ENCODE measurements at regions not wholly inside any gene's neighbourhood (a gene's known extent, or its start where the extent isn't known, plus 50 kb on each side); places are given as distances from the start of the nearest gene placed in this dataset.
"Not testable (repeated sequence)": the region's sequence is repeated elsewhere in the genome, so short reads cannot be mapped to it uniquely, and the experiment has no call there.

GRCh38 chr5:125659316-125660023 lies 763.7 kb upstream of the GRAMD2B start:
- DNase-seq: no peak

- no peak for DNase-seq
These were observed 762.8 kb upstream of the GRAMD2B start for GRCh38 chr5:125660231-125660895.

DNA sequence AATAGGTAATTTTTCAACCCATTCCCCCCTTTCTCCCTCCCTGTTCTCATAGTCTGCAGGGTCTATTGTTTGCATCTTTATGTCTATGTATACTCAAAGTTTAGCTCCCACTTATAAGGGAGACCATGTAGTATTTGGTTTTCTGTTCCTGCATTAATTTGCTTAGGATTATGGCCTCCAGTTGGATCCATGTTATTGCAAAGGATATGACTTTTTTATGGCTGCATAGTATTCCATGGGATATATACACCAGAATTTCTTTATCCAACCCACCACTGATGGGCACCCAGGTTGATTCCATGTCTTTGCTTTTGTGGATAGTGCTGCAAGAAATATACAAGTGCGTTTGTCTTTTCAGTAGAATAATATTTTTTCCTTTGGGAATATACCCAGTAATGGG lies 761.6 kb upstream of the GRAMD2B start:
- no peak for DNase-seq

- no peak for DNase-seq
These were observed 754.3 kb upstream of the GRAMD2B start for GRCh38 chr5:125668884-125669283.

DNA sequence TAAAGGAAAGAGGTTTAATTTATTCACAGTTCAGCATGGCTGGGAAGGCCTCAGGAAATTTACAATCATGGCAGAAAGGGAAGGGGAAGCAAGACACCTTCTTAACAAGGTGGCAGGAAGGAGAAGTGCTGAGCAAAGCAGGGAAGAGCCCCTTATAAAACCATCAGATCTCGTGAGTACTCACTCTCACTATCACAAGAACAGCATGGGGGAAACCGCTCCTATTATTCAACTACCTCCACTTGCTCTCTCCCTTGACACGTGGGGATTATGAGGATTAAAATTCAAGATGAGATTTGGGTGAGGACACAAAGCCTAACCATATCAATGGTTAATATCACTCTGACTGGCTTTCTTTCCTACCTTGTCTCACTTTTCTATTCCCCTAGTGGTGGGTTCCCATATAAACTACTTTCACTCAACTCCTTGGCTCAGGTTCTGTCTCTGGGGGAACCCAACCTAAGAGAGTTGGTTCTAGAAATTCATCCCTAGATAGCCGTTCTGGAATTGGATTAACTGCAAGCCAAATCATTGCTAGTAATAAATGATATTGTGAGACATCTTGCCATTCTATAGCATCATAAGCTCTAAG lies 749.8 kb upstream of the GRAMD2B start:
- no peak for DNase-seq

DNA sequence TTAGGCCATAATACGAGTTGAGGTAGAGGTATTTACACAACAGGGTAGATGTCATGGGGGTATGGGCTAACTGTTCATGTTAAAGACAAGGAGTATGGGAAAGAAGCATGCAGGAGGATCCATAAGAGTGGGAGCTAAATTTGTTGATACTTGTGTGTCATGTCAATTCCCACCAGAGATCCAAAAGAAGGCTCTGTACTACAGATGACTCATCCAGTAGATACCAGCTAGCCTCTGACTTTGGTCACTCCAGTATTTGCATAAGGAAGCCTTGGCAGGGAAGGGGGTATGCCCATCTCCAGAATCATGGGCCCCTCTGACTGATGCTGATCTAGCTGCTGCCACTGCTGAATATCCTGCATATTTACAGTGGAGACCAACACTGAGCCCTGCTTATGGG lies 743.7 kb upstream of the GRAMD2B start:
- no peak for DNase-seq

GRCh38 chr5:125683669-125684068 lies 739.5 kb upstream of the GRAMD2B start:
- no peak for DNase-seq

DNA sequence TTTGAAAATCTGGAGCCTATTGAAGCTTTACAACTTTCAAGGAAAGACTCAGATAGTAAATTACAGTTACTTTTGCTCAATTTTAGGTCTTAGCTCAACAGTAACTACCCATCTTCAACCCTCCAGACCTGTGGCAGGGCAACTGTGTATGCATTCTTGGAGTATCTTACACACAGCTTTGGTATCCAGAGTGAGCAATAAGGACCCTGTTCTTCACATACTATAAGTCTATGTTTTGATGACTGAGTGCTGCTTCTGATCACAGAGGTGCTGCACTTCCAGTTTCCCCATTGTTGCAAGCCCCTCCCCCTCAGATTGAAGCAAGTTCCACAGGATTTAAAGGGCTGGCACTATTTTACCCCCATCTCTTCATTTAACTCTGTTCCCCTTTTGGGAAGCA lies 737.4 kb upstream of the GRAMD2B start:
- DNase-seq: no peak

DNA sequence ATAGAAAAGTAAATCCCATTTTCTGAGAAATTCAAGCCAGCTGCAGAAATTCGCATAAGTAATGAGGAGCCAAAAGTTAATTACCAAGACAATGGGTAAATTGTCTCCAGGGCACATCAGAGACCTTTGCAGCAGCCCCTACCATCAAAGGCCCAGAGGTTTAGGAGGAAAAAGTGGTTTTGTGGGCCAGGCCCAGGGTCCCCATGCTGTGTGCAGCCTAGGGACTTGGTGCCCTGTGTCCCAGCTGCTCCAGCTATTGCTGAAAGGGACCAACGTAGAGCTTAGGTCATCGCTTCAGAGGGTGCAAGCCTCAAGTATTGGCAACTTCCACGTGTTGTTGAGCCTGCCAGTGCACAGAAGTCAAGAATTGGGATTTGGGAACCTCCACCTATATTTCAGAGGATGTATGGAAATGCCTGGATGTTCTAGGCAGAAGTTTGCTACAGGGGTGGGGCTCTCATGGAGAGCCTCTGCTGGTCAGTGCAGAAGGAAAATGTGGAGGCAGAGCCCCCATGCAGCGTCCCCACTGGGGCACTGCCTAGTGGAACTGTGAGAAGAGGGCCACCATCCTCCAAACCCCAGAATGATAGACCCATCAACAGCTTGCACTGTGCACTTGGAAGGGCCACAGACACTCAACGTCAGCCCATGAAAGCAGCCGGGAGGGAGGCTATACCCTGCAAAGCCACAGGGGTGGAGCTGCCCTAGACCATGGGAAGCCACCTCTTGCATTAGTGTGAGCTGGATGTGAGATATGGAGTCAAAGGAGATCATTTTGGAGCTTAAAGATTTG lies 731.3 kb upstream of the GRAMD2B start:
- DNase-seq: not testable (repeated sequence)

- no peak for DNase-seq
These were observed 727.1 kb upstream of the GRAMD2B start for GRCh38 chr5:125695996-125696655.

GRCh38 chr5:125696762-125697161 lies 726.4 kb upstream of the GRAMD2B start:
- DNase-seq: no peak

GRCh38 chr5:125698420-125698819 lies 724.8 kb upstream of the GRAMD2B start:
- DNase-seq: no peak

GRCh38 chr5:125699860-125700259 lies 723.3 kb upstream of the GRAMD2B start:
- no peak for DNase-seq

- no peak for DNase-seq
These were observed 722.8 kb upstream of the GRAMD2B start for GRCh38 chr5:125700380-125700861.

GRCh38 chr5:125703616-125704015 lies 719.6 kb upstream of the GRAMD2B start:
- no peak for DNase-seq

DNA sequence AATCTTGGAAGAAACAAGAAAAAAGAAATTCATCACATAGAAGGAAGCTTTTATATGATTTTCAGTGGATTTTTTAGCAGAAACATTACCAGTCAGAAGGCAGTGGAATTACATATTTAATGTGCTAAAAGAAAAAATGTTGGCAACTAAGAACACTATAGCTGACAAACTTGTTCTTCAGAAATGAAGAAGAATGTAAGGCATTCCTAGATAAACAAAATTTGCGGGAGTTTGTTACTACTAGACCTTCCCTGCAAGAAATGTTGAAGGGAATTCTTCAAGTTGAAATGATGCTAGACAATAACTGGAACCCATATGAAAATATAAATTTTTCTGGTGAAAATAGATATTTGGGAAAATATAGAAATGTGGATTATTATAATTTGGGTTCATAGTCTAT lies 718.3 kb upstream of the GRAMD2B start:
- DNase-seq: no peak

GRCh38 chr5:125708583-125708982 lies 714.6 kb upstream of the GRAMD2B start:
- DNase-seq: no peak

DNA sequence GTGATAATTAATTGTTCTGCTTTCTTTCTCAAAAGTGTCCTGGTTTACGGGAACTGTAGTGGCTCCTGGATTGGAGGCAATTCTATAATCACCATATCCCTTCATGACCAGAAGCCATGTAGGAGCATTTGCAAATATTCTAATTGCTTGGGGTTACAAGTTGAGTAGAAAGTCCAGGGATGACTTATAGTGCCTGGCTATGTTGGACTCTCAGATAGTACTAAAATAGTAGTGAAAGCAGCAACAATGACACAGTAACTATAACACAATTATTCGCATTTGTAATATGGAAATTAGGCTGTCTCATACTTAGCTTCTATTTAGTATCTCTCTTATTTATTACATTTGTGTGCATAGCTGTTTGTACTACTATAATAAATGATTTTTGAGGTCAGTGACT lies 712.5 kb upstream of the GRAMD2B start:
- DNase-seq: no peak

DNA sequence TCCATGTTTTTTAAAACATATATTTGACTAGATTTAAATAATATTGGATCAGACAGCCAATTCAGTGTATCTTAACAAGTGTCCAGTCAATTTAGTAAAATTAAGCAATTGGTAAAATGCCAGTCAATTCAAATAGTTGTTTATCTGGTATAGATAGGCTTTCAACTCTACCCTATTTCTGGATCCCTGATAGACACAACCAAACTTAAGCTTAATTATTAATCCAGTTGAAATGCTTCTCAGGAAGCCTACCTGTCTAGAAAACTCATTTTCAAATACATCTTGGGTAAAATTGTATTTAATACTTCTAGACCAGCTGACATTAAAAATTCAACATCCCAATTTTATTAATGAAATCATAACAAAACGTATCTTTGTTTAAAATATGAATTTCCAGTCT lies 710.8 kb upstream of the GRAMD2B start:
- DNase-seq: no peak

DNA sequence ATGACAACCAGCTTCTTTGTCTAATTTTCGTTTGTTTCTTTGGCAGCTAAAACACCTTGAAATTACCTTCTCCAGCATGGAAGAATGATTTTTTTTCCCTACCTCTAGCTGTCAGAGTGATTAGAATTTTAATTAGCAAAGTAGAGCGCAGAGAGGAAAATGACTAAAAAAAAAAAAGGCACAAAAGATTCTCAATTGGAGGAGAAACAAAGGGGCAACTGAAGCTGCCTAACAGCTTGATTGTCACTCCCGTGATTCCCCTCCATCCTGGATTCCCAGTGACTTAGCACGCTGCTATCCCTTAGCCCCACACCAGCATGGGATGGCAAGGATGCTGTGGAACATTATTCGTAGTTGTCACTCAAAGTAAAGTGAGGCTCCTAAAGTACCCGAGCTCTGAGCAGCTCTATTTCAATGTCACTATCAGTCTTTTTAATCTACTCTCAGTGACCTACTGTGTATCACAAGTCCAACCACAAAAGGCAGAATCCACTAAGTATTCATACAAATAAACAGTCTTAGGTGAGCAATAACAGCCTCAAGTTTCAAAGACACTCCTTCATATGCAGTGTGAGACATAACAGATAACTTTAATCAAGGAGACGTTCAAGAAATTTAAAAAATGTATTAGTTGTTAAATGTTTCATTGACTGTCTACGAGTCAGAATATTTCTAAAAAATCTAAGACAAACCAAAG lies 710.0 kb upstream of the GRAMD2B start:
- no peak for DNase-seq

DNA sequence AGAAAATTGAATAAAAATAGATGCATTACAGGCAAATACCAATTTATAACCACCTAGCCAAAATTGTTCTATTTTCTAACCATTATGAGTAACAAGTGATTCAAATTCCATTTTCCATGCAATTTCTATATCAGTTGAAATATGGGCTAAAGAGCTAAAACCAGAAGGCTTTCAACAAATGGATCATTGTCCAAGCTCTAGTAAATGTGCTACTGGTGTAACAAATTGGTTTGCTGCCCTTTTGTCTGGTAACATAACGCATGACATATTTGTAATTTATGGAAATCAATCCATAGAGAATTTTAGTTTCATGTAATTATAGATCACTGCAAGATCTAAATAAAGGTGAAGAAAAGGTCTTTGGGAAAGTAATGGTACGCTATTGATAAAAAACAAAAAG lies 708.0 kb upstream of the GRAMD2B start:
- no peak for DNase-seq

- no peak for DNase-seq
These were observed 706.0 kb upstream of the GRAMD2B start for GRCh38 chr5:125717209-125717608.

Data from T-helper 9 cell (primary cell).